ENCODE measurements at regions not wholly inside any gene's neighbourhood (a gene's known extent, or its start where the extent isn't known, plus 50 kb on each side); places are given as distances from the start of the nearest gene placed in this dataset.

DNA sequence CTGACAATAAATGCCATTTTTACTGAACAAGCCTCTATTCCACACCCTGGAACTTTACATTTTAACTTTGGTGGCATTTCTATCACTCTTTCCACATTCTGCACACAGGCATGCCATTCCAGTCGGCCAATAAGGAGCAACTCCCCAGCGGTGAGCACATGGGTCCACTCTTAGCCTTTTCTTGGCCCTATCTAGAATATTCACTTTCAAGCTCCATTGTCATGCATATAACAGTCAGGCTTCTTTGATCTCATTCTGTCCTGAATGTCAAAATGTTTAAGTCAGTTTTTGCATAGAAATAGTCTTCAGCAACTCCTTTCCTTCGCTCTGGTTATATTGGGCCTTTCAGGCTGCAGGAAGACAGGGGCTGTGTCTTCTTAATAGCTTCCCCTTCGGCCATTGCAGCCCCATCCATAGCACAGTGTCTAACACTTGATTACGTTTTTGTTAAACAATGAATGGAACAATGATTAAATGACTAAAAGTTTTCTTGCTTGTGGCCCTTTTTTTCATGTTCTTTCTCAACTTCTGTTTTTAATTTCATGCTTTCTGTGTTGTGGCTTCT lies 427.3 kb downstream of the MFSD1 start:
- H3K4me3 ChIP-seq (ENCODE audit: low read depth, low read length) = no peak overlapping the region
- TF ChIP-seq, protein P1, sequence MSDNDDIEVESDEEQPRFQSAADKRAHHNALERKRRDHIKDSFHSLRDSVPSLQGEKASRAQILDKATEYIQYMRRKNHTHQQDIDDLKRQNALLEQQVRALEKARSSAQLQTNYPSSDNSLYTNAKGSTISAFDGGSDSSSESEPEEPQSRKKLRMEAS (IDR thresholded peaks at IDR 0.05; ENCODE audit: low read depth, low read length) = no peak
- TF ChIP-seq MYC (IDR thresholded peaks at IDR 0.05; ENCODE audit: low read depth, low read length) (no peak), POLR2A (IDR thresholded peaks at IDR 0.05; ENCODE audit: extremely low read depth, insufficient read length) (no peak)
- TF ChIP-seq, protein P2, sequence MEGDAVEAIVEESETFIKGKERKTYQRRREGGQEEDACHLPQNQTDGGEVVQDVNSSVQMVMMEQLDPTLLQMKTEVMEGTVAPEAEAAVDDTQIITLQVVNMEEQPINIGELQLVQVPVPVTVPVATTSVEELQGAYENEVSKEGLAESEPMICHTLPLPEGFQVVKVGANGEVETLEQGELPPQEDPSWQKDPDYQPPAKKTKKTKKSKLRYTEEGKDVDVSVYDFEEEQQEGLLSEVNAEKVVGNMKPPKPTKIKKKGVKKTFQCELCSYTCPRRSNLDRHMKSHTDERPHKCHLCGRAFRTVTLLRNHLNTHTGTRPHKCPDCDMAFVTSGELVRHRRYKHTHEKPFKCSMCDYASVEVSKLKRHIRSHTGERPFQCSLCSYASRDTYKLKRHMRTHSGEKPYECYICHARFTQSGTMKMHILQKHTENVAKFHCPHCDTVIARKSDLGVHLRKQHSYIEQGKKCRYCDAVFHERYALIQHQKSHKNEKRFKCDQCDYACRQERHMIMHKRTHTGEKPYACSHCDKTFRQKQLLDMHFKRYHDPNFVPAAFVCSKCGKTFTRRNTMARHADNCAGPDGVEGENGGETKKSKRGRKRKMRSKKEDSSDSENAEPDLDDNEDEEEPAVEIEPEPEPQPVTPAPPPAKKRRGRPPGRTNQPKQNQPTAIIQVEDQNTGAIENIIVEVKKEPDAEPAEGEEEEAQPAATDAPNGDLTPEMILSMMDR (IDR thresholded peaks at IDR 0.05; ENCODE audit: low read depth, low read length) = no peak
- no peak for DNase-seq (ENCODE audit: low read depth)

DNA sequence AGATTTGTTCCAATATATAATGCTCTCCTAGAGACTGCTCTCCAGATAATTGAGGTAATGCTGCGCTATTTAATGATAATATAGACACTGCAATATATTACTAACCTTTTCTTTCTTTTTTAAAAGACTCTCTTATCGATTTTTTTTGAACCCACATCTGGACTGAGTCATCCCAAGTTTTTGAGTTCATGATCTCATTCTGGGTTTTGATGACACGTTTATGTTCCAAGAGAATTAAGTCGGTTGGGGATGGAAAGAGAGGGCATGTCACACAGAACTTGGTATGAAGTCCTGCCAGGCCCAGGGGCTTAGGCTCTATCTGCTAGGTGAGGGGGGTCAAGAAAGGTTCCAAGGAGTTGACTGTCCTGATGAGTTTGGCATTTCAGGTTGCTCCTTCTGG lies 431.1 kb downstream of the MFSD1 start:
- TF ChIP-seq POLR2A (IDR thresholded peaks at IDR 0.05; ENCODE audit: extremely low read depth, insufficient read length) (no peak), MYC (IDR thresholded peaks at IDR 0.05; ENCODE audit: low read depth, low read length) (no peak)
- TF ChIP-seq, protein P1 (IDR thresholded peaks at IDR 0.05; ENCODE audit: low read depth, low read length) = no peak
- TF ChIP-seq, protein P2 (IDR thresholded peaks at IDR 0.05; ENCODE audit: low read depth, low read length) = no peak
- no peak overlapping the region for H3K4me3 ChIP-seq (ENCODE audit: low read depth, low read length)
- DNase-seq (ENCODE audit: low read depth) = no peak

DNA sequence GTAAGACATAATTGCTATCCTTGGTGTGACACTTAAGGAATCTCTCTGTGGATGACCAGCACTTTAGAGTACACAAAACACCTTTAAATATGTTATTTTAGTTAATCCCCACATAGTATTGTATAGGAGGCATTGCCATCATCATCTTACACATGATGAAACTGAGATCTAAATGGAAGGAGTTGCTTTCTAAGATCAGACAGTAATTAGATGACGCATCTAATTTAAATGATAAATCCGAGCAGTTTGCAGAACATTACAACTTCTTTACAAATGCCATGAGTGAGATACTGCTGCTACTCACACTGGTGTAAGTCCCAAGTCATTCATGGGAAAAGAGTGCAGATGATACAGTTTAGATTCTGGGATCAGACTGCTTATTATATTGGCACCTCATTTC lies 431.9 kb downstream of the MFSD1 start:
- TF ChIP-seq, protein P2 (IDR thresholded peaks at IDR 0.05; ENCODE audit: low read depth, low read length) = no peak
- TF ChIP-seq, protein P1 (IDR thresholded peaks at IDR 0.05; ENCODE audit: low read depth, low read length) = no peak
- no peak for TF ChIP-seq POLR2A (IDR thresholded peaks at IDR 0.05; ENCODE audit: extremely low read depth, insufficient read length)
- TF ChIP-seq MYC (IDR thresholded peaks at IDR 0.05; ENCODE audit: low read depth, low read length) = no peak
- DNase-seq (ENCODE audit: low read depth) = no peak
- no peak overlapping the region for H3K4me3 ChIP-seq (ENCODE audit: low read depth, low read length)

DNA sequence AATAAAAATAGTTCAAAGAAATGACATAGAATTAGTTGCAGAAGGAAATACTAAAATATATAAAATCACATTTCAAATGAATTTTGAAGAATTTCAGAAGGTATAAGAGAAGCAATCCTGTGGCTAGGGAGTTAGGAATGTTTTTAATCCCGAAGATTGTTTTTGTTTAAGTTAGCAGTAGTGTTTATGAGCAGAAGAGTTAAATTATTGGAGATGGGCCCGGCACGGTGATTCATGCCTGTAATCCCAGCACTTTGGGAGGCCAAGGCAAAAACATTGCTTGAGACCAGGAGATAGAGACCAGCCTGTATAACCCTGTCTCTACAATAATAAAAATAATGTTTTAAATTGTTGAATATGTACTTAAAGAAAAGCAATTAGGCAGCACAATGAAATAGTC lies 432.5 kb downstream of the MFSD1 start:
- TF ChIP-seq, protein P2 (IDR thresholded peaks at IDR 0.05; ENCODE audit: low read depth, low read length) = no peak
- no peak for TF ChIP-seq POLR2A (IDR thresholded peaks at IDR 0.05; ENCODE audit: extremely low read depth, insufficient read length)
- no peak for TF ChIP-seq MYC (IDR thresholded peaks at IDR 0.05; ENCODE audit: low read depth, low read length)
- TF ChIP-seq, protein P1 (IDR thresholded peaks at IDR 0.05; ENCODE audit: low read depth, low read length) = no peak
- DNase-seq (ENCODE audit: low read depth) = no peak

DNA sequence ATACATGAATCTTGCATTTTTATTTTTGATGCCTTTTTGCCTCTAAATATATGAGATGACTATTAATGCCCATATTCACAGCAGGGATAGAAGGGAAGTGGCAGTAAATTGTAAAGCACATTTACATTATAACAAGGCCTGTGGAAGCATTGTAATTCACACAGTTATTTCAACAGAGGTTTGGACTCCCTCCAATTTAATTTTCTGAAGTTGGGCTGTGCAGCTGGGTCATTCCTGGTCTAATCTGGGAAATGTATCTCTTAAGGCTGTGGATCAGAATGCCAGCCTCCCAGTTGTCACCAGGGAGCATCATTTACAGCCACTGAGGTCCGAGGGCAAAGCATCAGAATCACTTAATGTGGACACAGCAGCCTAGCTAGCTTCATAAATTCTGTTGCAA lies 434.5 kb downstream of the MFSD1 start:
- H3K4me3 ChIP-seq (ENCODE audit: low read depth, low read length) = no peak overlapping the region
- DNase-seq (ENCODE audit: low read depth) = no peak
- TF ChIP-seq, protein P2 (IDR thresholded peaks at IDR 0.05; ENCODE audit: low read depth, low read length) = no peak
- TF ChIP-seq, protein P1 (IDR thresholded peaks at IDR 0.05; ENCODE audit: low read depth, low read length) = no peak
- no peak for TF ChIP-seq MYC (IDR thresholded peaks at IDR 0.05; ENCODE audit: low read depth, low read length)
- no peak for TF ChIP-seq POLR2A (IDR thresholded peaks at IDR 0.05; ENCODE audit: extremely low read depth, insufficient read length)

More for the DNA sequence above, 432.5 kb downstream of the MFSD1 start:
- H3K4me3 ChIP-seq (ENCODE audit: low read depth, low read length) = no peak overlapping the region

All from NB4 (cell line).